ENCODE measurements at regions not wholly inside any gene's neighbourhood (a gene's known extent, or its start where the extent isn't known, plus 50 kb on each side); places are given as distances from the start of the nearest gene placed in this dataset.

- intact Hi-C loops (cut with micrococcal nuclease; ENCODE audit: unreplicated experiment) = no loop called here
- Histone ChIP-seq H3K27ac (ENCODE audit: low read length) (no peak overlapping the region), H3K4me1 (ENCODE audit: control insufficient read depth, insufficient read depth, low read length) (no peaks in the 10 kb centered on the region), H3K4me3 (ENCODE audit: low read depth in 2 of 2, low read length in 2 of 2) (no peak overlapping the region), H3K27me3 (ENCODE audit: control insufficient read depth, insufficient read depth, low read length) (no peaks in the 10 kb centered on the region), H3K36me3 (ENCODE audit: control insufficient read depth, insufficient read depth, low read length) (no peaks in the 10 kb centered on the region), H3K9me3 (ENCODE audit: control insufficient read depth, insufficient read depth, low read depth, low read length) (no peaks in the 10 kb centered on the region)
- in situ Hi-C loops (cut with HindIII; ENCODE audit: low pct_unique_long_range_greater_than_20kb, low sequenced_read_pairs) = no loop called here
- CTCF ChIA-PET = no interaction called here
- TF ChIP-seq POLR2AphosphoS5 (IDR thresholded peaks at IDR 0.05; ENCODE audit: low read depth, low read length) = no peak
- no peak for TF ChIP-seq SIN3A (IDR thresholded peaks at IDR 0.05; ENCODE audit: borderline replicate concordance, insufficient read depth, low read depth, low read length)
- TF ChIP-seq, protein P1, sequence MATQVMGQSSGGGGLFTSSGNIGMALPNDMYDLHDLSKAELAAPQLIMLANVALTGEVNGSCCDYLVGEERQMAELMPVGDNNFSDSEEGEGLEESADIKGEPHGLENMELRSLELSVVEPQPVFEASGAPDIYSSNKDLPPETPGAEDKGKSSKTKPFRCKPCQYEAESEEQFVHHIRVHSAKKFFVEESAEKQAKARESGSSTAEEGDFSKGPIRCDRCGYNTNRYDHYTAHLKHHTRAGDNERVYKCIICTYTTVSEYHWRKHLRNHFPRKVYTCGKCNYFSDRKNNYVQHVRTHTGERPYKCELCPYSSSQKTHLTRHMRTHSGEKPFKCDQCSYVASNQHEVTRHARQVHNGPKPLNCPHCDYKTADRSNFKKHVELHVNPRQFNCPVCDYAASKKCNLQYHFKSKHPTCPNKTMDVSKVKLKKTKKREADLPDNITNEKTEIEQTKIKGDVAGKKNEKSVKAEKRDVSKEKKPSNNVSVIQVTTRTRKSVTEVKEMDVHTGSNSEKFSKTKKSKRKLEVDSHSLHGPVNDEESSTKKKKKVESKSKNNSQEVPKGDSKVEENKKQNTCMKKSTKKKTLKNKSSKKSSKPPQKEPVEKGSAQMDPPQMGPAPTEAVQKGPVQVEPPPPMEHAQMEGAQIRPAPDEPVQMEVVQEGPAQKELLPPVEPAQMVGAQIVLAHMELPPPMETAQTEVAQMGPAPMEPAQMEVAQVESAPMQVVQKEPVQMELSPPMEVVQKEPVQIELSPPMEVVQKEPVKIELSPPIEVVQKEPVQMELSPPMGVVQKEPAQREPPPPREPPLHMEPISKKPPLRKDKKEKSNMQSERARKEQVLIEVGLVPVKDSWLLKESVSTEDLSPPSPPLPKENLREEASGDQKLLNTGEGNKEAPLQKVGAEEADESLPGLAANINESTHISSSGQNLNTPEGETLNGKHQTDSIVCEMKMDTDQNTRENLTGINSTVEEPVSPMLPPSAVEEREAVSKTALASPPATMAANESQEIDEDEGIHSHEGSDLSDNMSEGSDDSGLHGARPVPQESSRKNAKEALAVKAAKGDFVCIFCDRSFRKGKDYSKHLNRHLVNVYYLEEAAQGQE (IDR thresholded peaks at IDR 0.05; ENCODE audit: insufficient read depth in 1 of 2, low read depth in 2 of 2, low read length in 1 of 2) = no peak
- TF ChIP-seq TCF7L2 (IDR thresholded peaks at IDR 0.05; ENCODE audit: low read depth, low read length) = no peak
- TF ChIP-seq CTCF (IDR thresholded peaks at IDR 0.05) = no peak
- no peak for ATAC-seq
- no TSS peak for BruUV-seq (replicated peaks)
- no peak for DNase-seq (ENCODE audit: low read depth, low spot score)
- POLR2A ChIA-PET = no interaction called here
These were observed 94.5 kb downstream of the KLF12 start for GRCh38 chr13:74039667-74040066.

DNA sequence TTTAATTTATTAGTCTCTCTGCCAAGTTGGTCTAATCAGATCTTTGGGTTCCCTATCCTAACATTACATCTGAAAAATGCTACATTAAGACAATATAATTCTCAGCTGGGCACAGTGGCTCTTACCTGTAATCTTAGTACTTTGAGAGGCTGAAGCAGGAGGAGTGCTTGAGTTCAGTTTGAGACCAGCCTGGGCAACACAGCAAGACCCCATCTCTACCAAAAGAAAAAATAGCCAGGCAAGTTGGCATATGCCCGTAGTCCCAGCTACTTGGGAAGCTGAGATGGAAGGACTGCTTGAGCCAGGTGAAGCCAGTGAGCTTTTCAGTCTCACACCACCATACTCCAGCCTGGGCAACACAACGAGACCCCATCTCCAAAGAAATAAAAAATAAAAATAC, 95.0 kb downstream of the KLF12 start:
- TF ChIP-seq POLR2AphosphoS5 (IDR thresholded peaks at IDR 0.05; ENCODE audit: low read depth, low read length) = no peak
- TF ChIP-seq, protein P1 (IDR thresholded peaks at IDR 0.05; ENCODE audit: insufficient read depth in 1 of 2, low read depth in 2 of 2, low read length in 1 of 2) = no peak
- TF ChIP-seq CTCF (IDR thresholded peaks at IDR 0.05) = no peak
- TF ChIP-seq TCF7L2 (IDR thresholded peaks at IDR 0.05; ENCODE audit: low read depth, low read length) = no peak
- TF ChIP-seq SIN3A (IDR thresholded peaks at IDR 0.05; ENCODE audit: borderline replicate concordance, insufficient read depth, low read depth, low read length) = no peak
- CTCF ChIA-PET = no interaction called here
- Histone ChIP-seq H3K4me3 (ENCODE audit: low read depth in 2 of 2, low read length in 2 of 2) (no peak overlapping the region), H3K27me3 (ENCODE audit: control insufficient read depth, insufficient read depth, low read length) (no peaks in the 10 kb centered on the region), H3K27ac (ENCODE audit: low read length) (no peak overlapping the region), H3K4me1 (ENCODE audit: control insufficient read depth, insufficient read depth, low read length) (no peaks in the 10 kb centered on the region), H3K9me3 (ENCODE audit: control insufficient read depth, insufficient read depth, low read depth, low read length) (no peaks in the 10 kb centered on the region), H3K36me3 (ENCODE audit: control insufficient read depth, insufficient read depth, low read length) (no peaks in the 10 kb centered on the region)
- in situ Hi-C loops (cut with HindIII; ENCODE audit: low pct_unique_long_range_greater_than_20kb, low sequenced_read_pairs) = no loop called here
- no peak for DNase-seq (ENCODE audit: low read depth, low spot score)
- BruUV-seq (replicated peaks) = no TSS peak
- POLR2A ChIA-PET = no interaction called here
- ATAC-seq = no peak
- intact Hi-C loops (cut with micrococcal nuclease; ENCODE audit: unreplicated experiment) = no loop called here
